Gastrocnemius medialis (tissue), 4 donors: ENCODE measurements at regions not wholly inside any gene's neighbourhood (a gene's known extent, or its start where the extent isn't known, plus 50 kb on each side); places are given as distances from the start of the nearest gene placed in this dataset.

Source experiments
- ATAC-seq, 2 donors: fragments of 150-250 bp; one replicate each; pipeline ENCODE4 v1.9.1; 2016
- DNase-seq, 2 donors: peaks; one replicate each; pipeline ENCODE4 v3.0.0-alpha.2; 2019
- H3K27ac ChIP-seq, 4 donors: fragments of 200-600 bp; sonication (generic); 1 replicate in 1 of 4; 2 replicates in 3 of 4; pipeline ENCODE4 v1.5.1; 2016 to 2018; ENCODE audit warnings: mild to moderate bottlenecking in 2 of 4, moderate library complexity in 1 of 4
- H3K27me3 ChIP-seq, 3 donors: fragments of 200-600 bp; sonication (generic) in 2 of 3; 1 replicate in 1 of 3; 2 replicates in 2 of 3; pipeline versions ENCODE4 v1.5.1 to v1.6.0; 2016 to 2019; ENCODE audit warnings: mild to moderate bottlenecking in 1 of 3, moderate library complexity in 1 of 3
- H3K36me3 ChIP-seq, 2 donors: fragments of 200-600 bp; sonication (generic) in 1 of 2; one replicate each; pipeline ENCODE4 v1.5.1; 2017 to 2018
- H3K4me1 ChIP-seq, 2 donors: fragments of 200-600 bp; sonication (generic) in 1 of 2; one replicate each; pipeline ENCODE4 v1.5.1; 2016 to 2017; ENCODE audit warnings: mild to moderate bottlenecking in 2 of 2
- H3K4me3 ChIP-seq, 4 donors: fragments of 200-600 bp; sonication (generic) in 3 of 4; 1 replicate in 1 of 4; 2 replicates in 3 of 4; pipeline ENCODE4 v1.5.1; 2016 to 2019; ENCODE audit warnings: mild to moderate bottlenecking in 2 of 4
- H3K9me3 ChIP-seq, 3 donors: fragments of 200-600 bp; sonication (generic) in 2 of 3; 1 replicate in 1 of 3; 2 replicates in 2 of 3; pipeline ENCODE4 v1.5.1; 2016 to 2019
- POLR2A ChIP-seq, 2 donors: fragments of 450-650 bp; IDR thresholded peaks; one replicate each; pipeline ENCODE4 v1.6.1; 2017; ENCODE audit warnings: antibody characterized with exemption in 2 of 2, mild to moderate bottlenecking in 2 of 2, moderate library complexity in 2 of 2
- in situ Hi-C, 4 donors: fragments of 200-750 bp; cut with MboI; loops; one replicate each; pipeline versions ENCODE4 v1.15.0 to v1.8.0; 2017; ENCODE audit warnings: low sequenced_read_pairs in 4 of 4
- intact Hi-C: fragments of 100-400 bp; cut with DNase I; formaldehyde crosslinking; loops from one replicate; pipeline ENCODE4 v1.15.1; 2023; ENCODE audit warnings: low total_unique reads
- TF ChIP-seq, protein P1 (sequence below), 5 experiments: fragments of 450-650 bp in 3 of 5; fragments of 200-600 bp in 2 of 5; sonication (generic) in 2 of 5; IDR thresholded peaks in 4 of 5; conservative IDR thresholded peaks in 1 of 5; 1 replicate in 4 of 5; 2 replicates in 1 of 5; pipeline ENCODE4 v1.5.1; 2016 to 2019; ENCODE audit warnings: antibody characterized with exemption in 5 of 5, mild to moderate bottlenecking in 3 of 5, moderate library complexity in 3 of 5

DNA sequence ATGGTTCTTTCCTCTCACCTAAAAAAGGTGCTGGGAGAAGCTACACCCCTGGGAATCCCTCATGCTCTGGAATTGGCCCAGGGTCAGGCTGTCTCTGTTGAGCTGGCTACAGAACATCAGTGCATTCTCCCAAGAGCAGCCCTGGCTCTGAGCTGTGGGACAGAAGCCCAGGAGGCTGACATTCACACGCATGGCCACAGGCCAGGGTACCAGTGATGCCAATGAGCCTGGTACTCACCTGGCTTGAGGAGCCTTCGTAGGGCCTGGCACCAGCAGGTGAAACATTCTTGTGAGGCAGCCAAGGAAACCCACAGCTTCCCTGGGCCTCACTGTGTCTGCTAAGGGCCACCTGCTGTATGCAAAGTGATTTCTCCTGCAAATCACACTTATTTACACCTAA lies 121.7 kb upstream of the CCL2 start:
- Histone ChIP-seq H3K9me3 (no peaks in the 10 kb centered on the region), H3K4me3 (no peak overlapping the region), H3K27ac (no peak overlapping the region), H3K36me3 (no peaks in the 10 kb centered on the region), H3K27me3 (peaks cover 0 to 2% (median 0%) of the 10 kb centered on the region in 3 donors), H3K4me1 (no peaks in the 10 kb centered on the region)
- TF ChIP-seq, protein P1, sequence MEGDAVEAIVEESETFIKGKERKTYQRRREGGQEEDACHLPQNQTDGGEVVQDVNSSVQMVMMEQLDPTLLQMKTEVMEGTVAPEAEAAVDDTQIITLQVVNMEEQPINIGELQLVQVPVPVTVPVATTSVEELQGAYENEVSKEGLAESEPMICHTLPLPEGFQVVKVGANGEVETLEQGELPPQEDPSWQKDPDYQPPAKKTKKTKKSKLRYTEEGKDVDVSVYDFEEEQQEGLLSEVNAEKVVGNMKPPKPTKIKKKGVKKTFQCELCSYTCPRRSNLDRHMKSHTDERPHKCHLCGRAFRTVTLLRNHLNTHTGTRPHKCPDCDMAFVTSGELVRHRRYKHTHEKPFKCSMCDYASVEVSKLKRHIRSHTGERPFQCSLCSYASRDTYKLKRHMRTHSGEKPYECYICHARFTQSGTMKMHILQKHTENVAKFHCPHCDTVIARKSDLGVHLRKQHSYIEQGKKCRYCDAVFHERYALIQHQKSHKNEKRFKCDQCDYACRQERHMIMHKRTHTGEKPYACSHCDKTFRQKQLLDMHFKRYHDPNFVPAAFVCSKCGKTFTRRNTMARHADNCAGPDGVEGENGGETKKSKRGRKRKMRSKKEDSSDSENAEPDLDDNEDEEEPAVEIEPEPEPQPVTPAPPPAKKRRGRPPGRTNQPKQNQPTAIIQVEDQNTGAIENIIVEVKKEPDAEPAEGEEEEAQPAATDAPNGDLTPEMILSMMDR (IDR thresholded peaks at IDR 0.05 in 4 of 5, conservative IDR thresholded peaks at IDR 0.05 in 1 of 5): no peak
- TF ChIP-seq POLR2A (IDR thresholded peaks at IDR 0.05): no peak
- no peak for ATAC-seq
- no peak for DNase-seq
- intact Hi-C loops: no loop called here
- in situ Hi-C loops: loop anchor here in 1 of 4 donors (25.0 kb wide), 1 partner anchor 196 kb away; no protein-coding TSS in a partner anchor

DNA sequence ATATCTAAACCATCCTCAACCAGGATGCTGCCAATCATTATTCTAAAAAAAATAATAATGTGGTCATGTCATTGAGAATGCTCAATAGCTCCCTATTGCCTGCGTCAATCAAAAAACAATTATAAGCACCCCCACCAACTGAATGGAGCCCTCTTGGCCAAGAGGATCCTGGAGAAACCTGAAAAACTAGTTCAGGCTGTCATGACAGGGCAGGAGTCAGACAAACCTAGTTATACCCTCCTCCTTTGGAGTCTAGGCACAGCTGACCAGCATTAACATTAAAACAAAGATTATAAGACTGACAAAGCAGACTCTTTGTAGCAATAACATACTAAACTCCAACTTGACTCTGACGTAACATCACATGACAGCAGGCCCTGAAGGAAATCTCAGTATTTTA lies 119.2 kb upstream of the CCL2 start:
- intact Hi-C loops: no loop called here
- ATAC-seq (no peak), DNase-seq (no peak)
- H3K4me1 ChIP-seq: no peaks in the 10 kb centered on the region
- H3K27me3 ChIP-seq: no peaks in the 10 kb centered on the region
- no peaks in the 10 kb centered on the region for H3K36me3 ChIP-seq
- H3K27ac ChIP-seq: no peak overlapping the region
- no peak for TF ChIP-seq POLR2A (IDR thresholded peaks at IDR 0.05)
- TF ChIP-seq, protein P1 (IDR thresholded peaks at IDR 0.05 in 4 of 5, conservative IDR thresholded peaks at IDR 0.05 in 1 of 5): no peak
- H3K4me3 ChIP-seq: no peak overlapping the region
- in situ Hi-C loops: loop anchor here in 1 of 4 donors (25.0 kb wide), 1 partner anchor 199 kb away; no protein-coding TSS in a partner anchor
- no peaks in the 10 kb centered on the region for H3K9me3 ChIP-seq

DNA sequence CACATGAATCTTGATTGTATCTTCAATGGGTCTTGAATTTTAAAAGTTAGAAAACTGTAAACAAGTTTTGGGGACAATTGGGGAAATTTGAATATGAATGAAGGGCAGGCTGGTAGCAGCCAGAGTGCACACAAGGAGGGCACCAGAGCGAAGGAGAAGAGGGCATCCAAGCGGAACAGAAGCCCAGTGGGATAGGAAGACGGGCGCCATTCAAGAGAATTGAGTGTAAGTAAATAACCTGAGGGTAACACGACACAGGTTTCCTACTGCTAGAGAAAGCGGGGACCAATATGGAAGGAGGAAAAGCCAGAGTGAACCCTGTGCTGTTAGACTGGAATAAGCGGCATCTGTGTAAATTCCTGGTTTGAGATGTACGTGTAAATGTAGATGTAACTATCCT lies 115.1 kb upstream of the CCL2 start:
- DNase-seq (no peak), ATAC-seq (no peak)
- Histone ChIP-seq H3K9me3 (no peaks in the 10 kb centered on the region), H3K4me1 (no peaks in the 10 kb centered on the region), H3K27ac (no peak overlapping the region), H3K4me3 (no peak overlapping the region), H3K27me3 (no peaks in the 10 kb centered on the region), H3K36me3 (no peaks in the 10 kb centered on the region)
- TF ChIP-seq, protein P1 (IDR thresholded peaks at IDR 0.05 in 4 of 5, conservative IDR thresholded peaks at IDR 0.05 in 1 of 5): no peak
- TF ChIP-seq POLR2A (IDR thresholded peaks at IDR 0.05): no peak
- in situ Hi-C loops (loop anchor here in 1 of 4 donors (25.0 kb wide), 1 partner anchor 203 kb away; no protein-coding TSS in a partner anchor), intact Hi-C loops (no loop called here)

DNA sequence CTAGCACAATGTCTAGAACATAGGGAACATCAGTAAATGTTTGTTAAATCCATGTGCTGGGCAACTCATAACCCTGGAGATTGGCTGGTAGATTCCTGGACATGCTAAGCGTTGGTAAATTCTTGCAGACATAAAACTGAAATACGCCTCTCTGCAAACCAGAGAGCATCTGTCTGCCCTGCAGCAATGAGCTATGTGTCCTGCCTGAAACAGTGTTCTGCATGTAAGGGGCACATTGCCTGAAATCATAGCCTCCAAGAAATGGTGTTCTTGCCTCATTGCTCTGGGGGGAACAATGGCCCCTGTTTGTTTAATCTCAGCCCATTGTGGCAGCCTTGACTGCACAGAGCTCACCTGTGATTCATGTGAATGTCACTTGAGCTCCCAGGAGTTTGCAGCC lies 113.5 kb upstream of the CCL2 start:
- Histone ChIP-seq H3K9me3 (no peaks in the 10 kb centered on the region), H3K27ac (no peak overlapping the region), H3K4me3 (no peak overlapping the region), H3K36me3 (no peaks in the 10 kb centered on the region), H3K27me3 (no peaks in the 10 kb centered on the region), H3K4me1 (no peaks in the 10 kb centered on the region)
- in situ Hi-C loops: loop anchor here in 1 of 4 donors (25.0 kb wide), 1 partner anchor 204 kb away; no protein-coding TSS in a partner anchor
- TF ChIP-seq, protein P1 (IDR thresholded peaks at IDR 0.05 in 4 of 5, conservative IDR thresholded peaks at IDR 0.05 in 1 of 5): no peak
- TF ChIP-seq POLR2A (IDR thresholded peaks at IDR 0.05): no peak
- DNase-seq: no peak
- no peak for ATAC-seq
- intact Hi-C loops: no loop called here

DNA sequence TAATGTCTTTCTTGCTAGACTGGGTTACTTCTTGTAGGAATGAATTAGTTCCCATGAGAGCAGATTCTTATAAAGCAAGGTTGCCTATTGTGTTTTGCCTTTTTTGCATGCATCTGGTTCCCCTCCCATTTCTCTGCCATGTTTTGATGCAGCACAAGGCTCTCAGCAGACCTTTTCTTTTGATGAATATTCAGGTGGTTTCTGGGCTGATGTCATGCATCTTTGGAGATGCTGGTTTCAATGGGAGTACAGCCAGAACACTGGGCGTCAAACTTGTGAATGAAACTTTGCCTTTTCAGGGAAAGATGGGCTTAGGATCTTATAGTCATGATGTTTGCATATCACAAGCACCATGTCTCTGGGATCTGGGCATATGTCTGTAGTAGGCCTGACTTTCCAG lies 111.7 kb upstream of the CCL2 start:
- in situ Hi-C loops: loop anchor here in 1 of 4 donors (25.0 kb wide), 1 partner anchor 206 kb away; no protein-coding TSS in a partner anchor
- ATAC-seq (no peak), DNase-seq (no peak)
- no peaks in the 10 kb centered on the region for H3K9me3 ChIP-seq
- H3K27ac ChIP-seq: no peak overlapping the region
- intact Hi-C loops: no loop called here
- no peak overlapping the region for H3K4me3 ChIP-seq
- H3K4me1 ChIP-seq: no peaks in the 10 kb centered on the region
- H3K36me3 ChIP-seq: no peaks in the 10 kb centered on the region
- H3K27me3 ChIP-seq: peaks cover 0 to 3% (median 0%) of the 10 kb centered on the region in 3 donors
- TF ChIP-seq, protein P1 (IDR thresholded peaks at IDR 0.05 in 4 of 5, conservative IDR thresholded peaks at IDR 0.05 in 1 of 5): no peak
- TF ChIP-seq POLR2A (IDR thresholded peaks at IDR 0.05): no peak
